ENCODE measurements at regions not wholly inside any gene's neighbourhood (a gene's known extent, or its start where the extent isn't known, plus 50 kb on each side); places are given as distances from the start of the nearest gene placed in this dataset.

DNA sequence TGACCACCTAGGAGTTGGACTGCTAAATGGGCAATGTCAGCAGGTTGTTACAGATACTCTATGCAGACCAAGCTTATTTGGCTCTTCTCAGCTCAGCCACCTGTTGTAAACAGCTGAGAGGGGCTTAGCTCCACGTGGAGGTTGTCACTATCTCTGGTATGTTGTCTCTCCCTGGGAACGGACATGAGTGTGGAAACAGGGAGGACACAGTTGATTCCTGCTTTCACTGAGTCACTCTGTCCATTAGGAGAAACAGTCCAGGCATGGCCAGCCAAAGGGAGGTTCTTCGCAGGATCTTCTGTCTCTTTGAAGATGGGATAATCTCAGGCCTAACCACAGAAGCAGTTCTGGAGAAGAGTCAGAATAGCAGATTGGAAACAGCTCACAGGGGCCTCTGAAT is 121.2 kb downstream of the PALM2AKAP2 start:
- TF ChIP-seq, protein P1, sequence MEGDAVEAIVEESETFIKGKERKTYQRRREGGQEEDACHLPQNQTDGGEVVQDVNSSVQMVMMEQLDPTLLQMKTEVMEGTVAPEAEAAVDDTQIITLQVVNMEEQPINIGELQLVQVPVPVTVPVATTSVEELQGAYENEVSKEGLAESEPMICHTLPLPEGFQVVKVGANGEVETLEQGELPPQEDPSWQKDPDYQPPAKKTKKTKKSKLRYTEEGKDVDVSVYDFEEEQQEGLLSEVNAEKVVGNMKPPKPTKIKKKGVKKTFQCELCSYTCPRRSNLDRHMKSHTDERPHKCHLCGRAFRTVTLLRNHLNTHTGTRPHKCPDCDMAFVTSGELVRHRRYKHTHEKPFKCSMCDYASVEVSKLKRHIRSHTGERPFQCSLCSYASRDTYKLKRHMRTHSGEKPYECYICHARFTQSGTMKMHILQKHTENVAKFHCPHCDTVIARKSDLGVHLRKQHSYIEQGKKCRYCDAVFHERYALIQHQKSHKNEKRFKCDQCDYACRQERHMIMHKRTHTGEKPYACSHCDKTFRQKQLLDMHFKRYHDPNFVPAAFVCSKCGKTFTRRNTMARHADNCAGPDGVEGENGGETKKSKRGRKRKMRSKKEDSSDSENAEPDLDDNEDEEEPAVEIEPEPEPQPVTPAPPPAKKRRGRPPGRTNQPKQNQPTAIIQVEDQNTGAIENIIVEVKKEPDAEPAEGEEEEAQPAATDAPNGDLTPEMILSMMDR (IDR thresholded peaks at IDR 0.05; ENCODE audit: low read depth, low read length, missing control alignments) = no peak
- H3K4me3 ChIP-seq (replicated peaks; ENCODE audit: low read depth, low read length) = no peak overlapping the region

DNA sequence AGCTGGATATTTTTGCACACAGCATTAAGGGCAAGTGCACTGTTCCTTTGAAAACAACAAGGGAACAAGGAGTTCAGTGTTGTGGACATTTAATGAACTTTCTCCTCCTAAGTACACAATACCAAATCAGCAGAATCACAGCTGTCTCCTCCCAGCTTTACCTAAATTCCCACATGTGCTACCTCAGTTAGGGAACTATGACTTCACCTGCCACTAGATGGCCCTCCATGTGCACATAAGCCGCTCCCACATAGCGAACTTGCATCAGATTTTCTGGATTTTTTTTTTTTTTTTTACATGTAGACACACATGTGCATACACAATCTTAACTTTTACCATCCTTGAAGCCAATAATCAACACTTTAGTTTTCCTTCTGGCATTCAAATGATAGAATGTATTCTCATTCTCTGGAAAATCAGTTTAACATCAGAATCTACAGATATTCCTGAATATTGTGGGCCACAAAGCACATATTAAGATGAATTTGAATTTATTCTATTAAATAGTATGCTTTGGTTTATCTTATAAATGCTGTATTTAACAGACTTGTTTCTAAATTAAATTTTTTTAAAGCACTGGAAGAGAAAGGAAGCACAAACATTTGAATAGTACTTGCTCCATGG is 123.6 kb downstream of the PALM2AKAP2 start:
- TF ChIP-seq, protein P1 (IDR thresholded peaks at IDR 0.05; ENCODE audit: low read depth, low read length, missing control alignments) = peak; percentile 78
- DNase-seq (ENCODE audit: extremely low read depth, low read depth) = peak; percentile 69
- H3K4me3 ChIP-seq (replicated peaks; ENCODE audit: low read depth, low read length) = no peak overlapping the region

More for the DNA sequence above, 121.2 kb downstream of the PALM2AKAP2 start:
- DNase-seq (ENCODE audit: extremely low read depth, low read depth) = no peak

- DNase-seq (ENCODE audit: extremely low read depth, low read depth) = no peak
- TF ChIP-seq, protein P1 (IDR thresholded peaks at IDR 0.05; ENCODE audit: low read depth, low read length, missing control alignments) = no peak
- H3K4me3 ChIP-seq (replicated peaks; ENCODE audit: low read depth, low read length) = no peak overlapping the region
Measured at GRCh38 chr9:109904666-109905065, 124.7 kb downstream of the PALM2AKAP2 start.

- no peak for DNase-seq (ENCODE audit: extremely low read depth, low read depth)
- no peak overlapping the region for H3K4me3 ChIP-seq (replicated peaks; ENCODE audit: low read depth, low read length)
- TF ChIP-seq, protein P1 (IDR thresholded peaks at IDR 0.05; ENCODE audit: low read depth, low read length, missing control alignments) = no peak
Measured at GRCh38 chr9:109905472-109905871, 125.5 kb downstream of the PALM2AKAP2 start.

DNA sequence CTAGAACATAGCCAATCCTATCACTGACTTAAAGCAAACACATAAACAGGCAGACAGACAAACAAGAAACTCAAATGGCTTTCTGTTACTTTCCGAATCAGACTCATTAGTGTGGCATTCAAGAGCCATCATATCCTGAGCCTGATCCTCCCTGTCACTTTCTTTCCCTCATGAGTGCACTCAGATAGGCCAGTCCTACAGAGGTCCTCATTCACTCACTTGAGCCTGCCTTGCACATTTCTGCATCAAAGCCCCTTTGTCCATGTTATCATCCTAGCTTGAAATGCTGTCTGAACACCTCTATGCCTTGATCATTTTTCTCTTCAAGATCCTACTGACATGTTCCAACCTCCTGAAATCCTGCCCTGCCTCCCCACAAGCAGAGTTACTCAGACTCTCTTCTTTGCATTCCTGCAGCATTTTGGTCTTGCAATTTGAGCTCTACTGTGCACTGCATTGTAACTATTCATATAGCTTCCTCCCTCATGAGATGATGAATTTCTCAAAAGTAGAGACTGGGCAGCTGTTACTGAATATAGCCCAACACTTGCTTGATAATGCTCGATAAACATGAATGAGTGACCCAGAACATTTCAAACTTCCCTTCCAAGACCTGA is 126.9 kb downstream of the PALM2AKAP2 start:
- no peak overlapping the region for H3K4me3 ChIP-seq (replicated peaks; ENCODE audit: low read depth, low read length)
- no peak for DNase-seq (ENCODE audit: extremely low read depth, low read depth)
- TF ChIP-seq, protein P1 (IDR thresholded peaks at IDR 0.05; ENCODE audit: low read depth, low read length, missing control alignments) = no peak

DNA sequence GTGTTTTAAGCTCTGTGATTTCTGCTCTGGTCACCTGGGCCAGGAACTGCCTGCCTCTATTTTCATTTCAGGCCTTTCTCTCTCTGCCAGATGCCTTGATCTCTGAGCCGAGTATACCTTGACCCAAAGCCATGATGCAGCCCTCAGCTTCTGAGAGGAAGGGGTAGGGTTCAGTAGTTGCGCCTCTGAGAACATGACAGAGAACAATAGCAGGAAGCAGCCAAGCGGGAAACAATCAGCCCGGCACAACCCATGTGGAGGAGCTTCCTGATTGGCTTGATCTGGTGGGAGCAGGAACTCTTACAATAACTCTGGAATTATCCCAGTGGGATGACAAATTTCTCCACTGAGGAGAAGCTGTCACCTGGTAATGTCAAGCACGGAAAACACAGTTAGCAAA is 127.4 kb downstream of the PALM2AKAP2 start:
- TF ChIP-seq, protein P1 (IDR thresholded peaks at IDR 0.05; ENCODE audit: low read depth, low read length, missing control alignments) = no peak
- DNase-seq (ENCODE audit: extremely low read depth, low read depth) = no peak
- H3K4me3 ChIP-seq (replicated peaks; ENCODE audit: low read depth, low read length) = no peak overlapping the region

All from HFF-Myc (cell line).